A549 (cell line): ENCODE measurements at regions not wholly inside any gene's neighbourhood (a gene's known extent, or its start where the extent isn't known, plus 50 kb on each side); places are given as distances from the start of the nearest gene placed in this dataset.

Experiments
- FOSB ChIP-seq: fragments of 250-450 bp; sonication (Bioruptor Pico); IDR thresholded peaks from 2 replicates; pipeline ENCODE4 v1.5.0; 2020; ENCODE audit warnings: mild to moderate bottlenecking, moderate library complexity
- POLR2A ChIP-seq: IDR thresholded peaks from 2 replicates; pipeline ENCODE4 v1.6.1; 2012; ENCODE audit warnings: mild to moderate bottlenecking, low read length
- RNF2 ChIP-seq: fragments of 200-600 bp; sonication (generic); IDR thresholded peaks from 2 replicates; pipeline ENCODE4 v1.6.1; 2016; ENCODE audit warnings: low read depth, mild to moderate bottlenecking, antibody characterized with exemption, moderate library complexity, borderline replicate concordance
- SREBF2 ChIP-seq: fragments of 450-650 bp; IDR thresholded peaks from 2 replicates; pipeline ENCODE4 v1.6.1; 2014; ENCODE audit warnings: mild to moderate bottlenecking, moderate library complexity
- TF ChIP-seq, protein P1 (sequence below): fragments of 200-600 bp; sonication (generic); IDR thresholded peaks from 2 replicates; pipeline ENCODE4 v1.6.1; 2016; ENCODE audit warnings: antibody characterized with exemption, mild to moderate bottlenecking, moderate library complexity
- TF ChIP-seq, protein P2 (sequence below): fragments of >200 bp; sonication (Bioruptor Twin); formaldehyde crosslinking; IDR thresholded peaks from 3 replicates; pipeline ENCODE4 v1.5.1; 2016
- TF ChIP-seq, protein P3 (sequence below): fragments of >200 bp; sonication (Bioruptor Twin); formaldehyde crosslinking; IDR thresholded peaks from 3 replicates; pipeline ENCODE4 v1.6.1; 2016
- TF ChIP-seq, protein P4 (sequence below): fragments of 450-650 bp; IDR thresholded peaks from 2 replicates; pipeline ENCODE4 v1.6.1; 2014; ENCODE audit warnings: antibody characterized with exemption

DNA sequence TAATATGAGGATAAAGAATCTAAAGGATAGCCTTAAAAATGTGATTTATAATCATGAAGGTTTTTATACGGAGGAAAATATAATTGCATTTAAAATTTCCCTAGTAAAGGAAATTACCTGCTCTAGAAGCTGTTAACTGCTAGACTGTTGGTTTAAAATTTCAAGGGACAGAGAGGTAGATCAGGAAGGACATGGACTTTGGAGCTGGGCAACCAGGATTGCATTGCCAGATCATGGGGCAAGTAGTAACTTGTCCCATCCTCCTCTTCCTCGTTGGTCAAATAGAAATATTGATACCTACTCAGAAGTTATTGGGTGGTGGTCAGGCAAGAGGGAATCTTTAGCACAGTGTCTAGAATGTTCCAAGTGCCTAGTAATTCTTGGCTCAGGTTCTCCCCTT is 525.1 kb downstream of the MFSD1 start:
- TF ChIP-seq, protein P1, sequence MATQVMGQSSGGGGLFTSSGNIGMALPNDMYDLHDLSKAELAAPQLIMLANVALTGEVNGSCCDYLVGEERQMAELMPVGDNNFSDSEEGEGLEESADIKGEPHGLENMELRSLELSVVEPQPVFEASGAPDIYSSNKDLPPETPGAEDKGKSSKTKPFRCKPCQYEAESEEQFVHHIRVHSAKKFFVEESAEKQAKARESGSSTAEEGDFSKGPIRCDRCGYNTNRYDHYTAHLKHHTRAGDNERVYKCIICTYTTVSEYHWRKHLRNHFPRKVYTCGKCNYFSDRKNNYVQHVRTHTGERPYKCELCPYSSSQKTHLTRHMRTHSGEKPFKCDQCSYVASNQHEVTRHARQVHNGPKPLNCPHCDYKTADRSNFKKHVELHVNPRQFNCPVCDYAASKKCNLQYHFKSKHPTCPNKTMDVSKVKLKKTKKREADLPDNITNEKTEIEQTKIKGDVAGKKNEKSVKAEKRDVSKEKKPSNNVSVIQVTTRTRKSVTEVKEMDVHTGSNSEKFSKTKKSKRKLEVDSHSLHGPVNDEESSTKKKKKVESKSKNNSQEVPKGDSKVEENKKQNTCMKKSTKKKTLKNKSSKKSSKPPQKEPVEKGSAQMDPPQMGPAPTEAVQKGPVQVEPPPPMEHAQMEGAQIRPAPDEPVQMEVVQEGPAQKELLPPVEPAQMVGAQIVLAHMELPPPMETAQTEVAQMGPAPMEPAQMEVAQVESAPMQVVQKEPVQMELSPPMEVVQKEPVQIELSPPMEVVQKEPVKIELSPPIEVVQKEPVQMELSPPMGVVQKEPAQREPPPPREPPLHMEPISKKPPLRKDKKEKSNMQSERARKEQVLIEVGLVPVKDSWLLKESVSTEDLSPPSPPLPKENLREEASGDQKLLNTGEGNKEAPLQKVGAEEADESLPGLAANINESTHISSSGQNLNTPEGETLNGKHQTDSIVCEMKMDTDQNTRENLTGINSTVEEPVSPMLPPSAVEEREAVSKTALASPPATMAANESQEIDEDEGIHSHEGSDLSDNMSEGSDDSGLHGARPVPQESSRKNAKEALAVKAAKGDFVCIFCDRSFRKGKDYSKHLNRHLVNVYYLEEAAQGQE = no peak
- TF ChIP-seq POLR2A (no peak), SREBF2 (no peak), FOSB (no peak), RNF2 (no peak)
- TF ChIP-seq, protein P2, sequence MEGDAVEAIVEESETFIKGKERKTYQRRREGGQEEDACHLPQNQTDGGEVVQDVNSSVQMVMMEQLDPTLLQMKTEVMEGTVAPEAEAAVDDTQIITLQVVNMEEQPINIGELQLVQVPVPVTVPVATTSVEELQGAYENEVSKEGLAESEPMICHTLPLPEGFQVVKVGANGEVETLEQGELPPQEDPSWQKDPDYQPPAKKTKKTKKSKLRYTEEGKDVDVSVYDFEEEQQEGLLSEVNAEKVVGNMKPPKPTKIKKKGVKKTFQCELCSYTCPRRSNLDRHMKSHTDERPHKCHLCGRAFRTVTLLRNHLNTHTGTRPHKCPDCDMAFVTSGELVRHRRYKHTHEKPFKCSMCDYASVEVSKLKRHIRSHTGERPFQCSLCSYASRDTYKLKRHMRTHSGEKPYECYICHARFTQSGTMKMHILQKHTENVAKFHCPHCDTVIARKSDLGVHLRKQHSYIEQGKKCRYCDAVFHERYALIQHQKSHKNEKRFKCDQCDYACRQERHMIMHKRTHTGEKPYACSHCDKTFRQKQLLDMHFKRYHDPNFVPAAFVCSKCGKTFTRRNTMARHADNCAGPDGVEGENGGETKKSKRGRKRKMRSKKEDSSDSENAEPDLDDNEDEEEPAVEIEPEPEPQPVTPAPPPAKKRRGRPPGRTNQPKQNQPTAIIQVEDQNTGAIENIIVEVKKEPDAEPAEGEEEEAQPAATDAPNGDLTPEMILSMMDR = no peak
- TF ChIP-seq, protein P3, sequence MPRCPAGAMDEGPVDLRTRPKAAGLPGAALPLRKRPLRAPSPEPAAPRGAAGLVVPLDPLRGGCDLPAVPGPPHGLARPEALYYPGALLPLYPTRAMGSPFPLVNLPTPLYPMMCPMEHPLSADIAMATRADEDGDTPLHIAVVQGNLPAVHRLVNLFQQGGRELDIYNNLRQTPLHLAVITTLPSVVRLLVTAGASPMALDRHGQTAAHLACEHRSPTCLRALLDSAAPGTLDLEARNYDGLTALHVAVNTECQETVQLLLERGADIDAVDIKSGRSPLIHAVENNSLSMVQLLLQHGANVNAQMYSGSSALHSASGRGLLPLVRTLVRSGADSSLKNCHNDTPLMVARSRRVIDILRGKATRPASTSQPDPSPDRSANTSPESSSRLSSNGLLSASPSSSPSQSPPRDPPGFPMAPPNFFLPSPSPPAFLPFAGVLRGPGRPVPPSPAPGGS = no peak
- TF ChIP-seq, protein P4, sequence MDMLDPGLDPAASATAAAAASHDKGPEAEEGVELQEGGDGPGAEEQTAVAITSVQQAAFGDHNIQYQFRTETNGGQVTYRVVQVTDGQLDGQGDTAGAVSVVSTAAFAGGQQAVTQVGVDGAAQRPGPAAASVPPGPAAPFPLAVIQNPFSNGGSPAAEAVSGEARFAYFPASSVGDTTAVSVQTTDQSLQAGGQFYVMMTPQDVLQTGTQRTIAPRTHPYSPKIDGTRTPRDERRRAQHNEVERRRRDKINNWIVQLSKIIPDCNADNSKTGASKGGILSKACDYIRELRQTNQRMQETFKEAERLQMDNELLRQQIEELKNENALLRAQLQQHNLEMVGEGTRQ = no peak
